ENCODE measurements at regions not wholly inside any gene's neighbourhood (a gene's known extent, or its start where the extent isn't known, plus 50 kb on each side); places are given as distances from the start of the nearest gene placed in this dataset.

DNA sequence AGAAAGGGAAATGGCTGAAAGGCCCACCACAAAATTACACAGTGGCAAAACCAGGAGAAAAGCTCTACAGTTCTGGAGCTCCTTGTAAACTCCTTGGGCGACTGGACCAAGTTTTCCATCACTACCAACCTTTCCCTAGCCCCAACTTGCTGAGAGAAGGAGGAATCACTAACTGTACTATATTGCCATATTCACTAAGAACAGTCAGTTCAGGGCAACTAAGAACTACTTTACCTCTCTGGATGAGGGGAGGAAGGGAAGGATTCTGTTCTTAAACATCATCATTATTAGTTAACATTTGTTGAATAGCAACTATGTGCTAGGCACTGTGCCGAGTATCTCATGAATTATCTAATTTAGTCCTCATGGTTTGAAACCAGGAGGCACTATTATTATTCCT, 98.1 kb upstream of the SVIL start:
- TF ChIP-seq, protein P1, sequence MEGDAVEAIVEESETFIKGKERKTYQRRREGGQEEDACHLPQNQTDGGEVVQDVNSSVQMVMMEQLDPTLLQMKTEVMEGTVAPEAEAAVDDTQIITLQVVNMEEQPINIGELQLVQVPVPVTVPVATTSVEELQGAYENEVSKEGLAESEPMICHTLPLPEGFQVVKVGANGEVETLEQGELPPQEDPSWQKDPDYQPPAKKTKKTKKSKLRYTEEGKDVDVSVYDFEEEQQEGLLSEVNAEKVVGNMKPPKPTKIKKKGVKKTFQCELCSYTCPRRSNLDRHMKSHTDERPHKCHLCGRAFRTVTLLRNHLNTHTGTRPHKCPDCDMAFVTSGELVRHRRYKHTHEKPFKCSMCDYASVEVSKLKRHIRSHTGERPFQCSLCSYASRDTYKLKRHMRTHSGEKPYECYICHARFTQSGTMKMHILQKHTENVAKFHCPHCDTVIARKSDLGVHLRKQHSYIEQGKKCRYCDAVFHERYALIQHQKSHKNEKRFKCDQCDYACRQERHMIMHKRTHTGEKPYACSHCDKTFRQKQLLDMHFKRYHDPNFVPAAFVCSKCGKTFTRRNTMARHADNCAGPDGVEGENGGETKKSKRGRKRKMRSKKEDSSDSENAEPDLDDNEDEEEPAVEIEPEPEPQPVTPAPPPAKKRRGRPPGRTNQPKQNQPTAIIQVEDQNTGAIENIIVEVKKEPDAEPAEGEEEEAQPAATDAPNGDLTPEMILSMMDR (conservative IDR thresholded peaks at IDR 0.05; ENCODE audit: low read depth, low read length), result no peak
- no peak for TF ChIP-seq EZH2 (IDR thresholded peaks at IDR 0.05; ENCODE audit: low read length, unreplicated experiment)
